Calu3 (cell line): ENCODE measurements at regions not wholly inside any gene's neighbourhood (a gene's known extent, or its start where the extent isn't known, plus 50 kb on each side); places are given as distances from the start of the nearest gene placed in this dataset.

ENCODE experiments used
- BruUV-seq: library from RNA; stranded (reverse); fragments of 400-500 nt; replicated peaks from 2 replicates; lab custom pipeline; 2021; lab: Mats Ljungman, UMichigan
- CTCF ChIA-PET: fragments of 300-600 bp; sonication (Branson Sonifier 250); formaldehyde crosslinking; loops from one replicate; lab custom pipeline; 2022; ENCODE audit warnings: antibody characterized with exemption; lab: Charles Lee
- DNase-seq: peaks from one replicate; pipeline ENCODE4 v3.0.0; 2022
- H3K27ac Mint-ChIP-seq: one replicate; pipeline ENCODE4 v1.8.0; 2022; ENCODE audit warnings: mixed read lengths; ENCODE audit not compliant: unreplicated experiment
- H3K27me3 Mint-ChIP-seq: one replicate; pipeline ENCODE4 v1.8.0; 2022; ENCODE audit warnings: mixed read lengths; ENCODE audit not compliant: unreplicated experiment
- H3K36me3 Mint-ChIP-seq: one replicate; pipeline ENCODE4 v1.8.0; 2022; ENCODE audit warnings: mild to moderate bottlenecking, moderate library complexity, mixed read lengths; ENCODE audit not compliant: insufficient read depth, unreplicated experiment
- H3K4me1 Mint-ChIP-seq: one replicate; pipeline ENCODE4 v1.8.0; 2022; ENCODE audit warnings: mild to moderate bottlenecking, low read depth, mixed read lengths; ENCODE audit not compliant: unreplicated experiment
- H3K4me3 Mint-ChIP-seq: one replicate; pipeline ENCODE4 v1.8.0; 2022; ENCODE audit warnings: mild to moderate bottlenecking, low read depth, moderate library complexity, mixed read lengths; ENCODE audit not compliant: unreplicated experiment
- H3K9me3 Mint-ChIP-seq: one replicate; pipeline ENCODE4 v1.8.0; 2022; ENCODE audit warnings: low read depth, mixed read lengths; ENCODE audit not compliant: unreplicated experiment
- CTCF ChIP-seq: fragments of 200-600 bp; IDR thresholded peaks from one replicate; pipeline ENCODE4 v1.8.0; 2022; ENCODE audit warnings: antibody characterized with exemption; ENCODE audit not compliant: unreplicated experiment
- intact Hi-C: fragments of 100-400 bp; cut with micrococcal nuclease; formaldehyde crosslinking; loops from one replicate; pipeline ENCODE4 v1.10.0; 2022; ENCODE audit not compliant: unreplicated experiment

- peaks cover 2% of the 10 kb centered on the region for H3K9me3 Mint-ChIP-seq
- no peak overlapping the region for H3K27ac Mint-ChIP-seq
- CTCF ChIA-PET, result no interaction called here
- H3K27me3 Mint-ChIP-seq, result peaks cover 54% of the 10 kb centered on the region
- no peak for DNase-seq
- intact Hi-C loops, result no loop called here
- no peaks in the 10 kb centered on the region for H3K36me3 Mint-ChIP-seq
- no peaks in the 10 kb centered on the region for H3K4me1 Mint-ChIP-seq
- TF ChIP-seq CTCF, result no peak
- no peak overlapping the region for H3K4me3 Mint-ChIP-seq
- no TSS peak for BruUV-seq
Measured at GRCh38 chr16:79394206-79394605, 206.3 kb downstream of the MAF start.

DNA sequence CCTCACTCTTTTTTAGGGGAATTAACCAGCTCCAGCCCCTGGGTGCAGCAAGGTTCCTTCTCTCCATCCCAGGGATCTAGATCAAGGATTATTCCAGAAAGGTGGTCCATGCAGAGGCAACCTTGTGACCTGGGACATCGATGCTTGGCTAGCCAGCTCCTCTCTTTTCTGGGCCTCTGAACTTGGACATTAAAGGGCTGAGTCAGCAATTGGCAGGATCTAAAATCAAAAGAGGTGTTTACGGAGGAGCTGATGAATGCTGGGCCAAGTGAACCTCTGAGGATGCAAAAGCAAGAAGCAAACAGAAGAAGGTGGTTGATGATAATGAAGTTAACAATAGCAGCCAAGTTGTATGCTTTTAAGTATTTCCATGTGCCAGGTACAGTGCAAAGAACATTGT lies 207.0 kb downstream of the MAF start:
- no peak overlapping the region for H3K4me3 Mint-ChIP-seq
- no TSS peak for BruUV-seq
- DNase-seq, result no peak
- no peaks in the 10 kb centered on the region for H3K36me3 Mint-ChIP-seq
- intact Hi-C loops, result no loop called here
- H3K27me3 Mint-ChIP-seq, result peaks cover 54% of the 10 kb centered on the region
- peaks cover 2% of the 10 kb centered on the region for H3K9me3 Mint-ChIP-seq
- CTCF ChIA-PET, result no interaction called here
- no peak for TF ChIP-seq CTCF
- H3K27ac Mint-ChIP-seq, result no peak overlapping the region
- no peaks in the 10 kb centered on the region for H3K4me1 Mint-ChIP-seq

GRCh38 chr16:79393127-79393526 lies 207.4 kb downstream of the MAF start:
- no peak overlapping the region for H3K27ac Mint-ChIP-seq
- no peak overlapping the region for H3K4me3 Mint-ChIP-seq
- no peak for DNase-seq
- CTCF ChIA-PET, result no interaction called here
- BruUV-seq, result no TSS peak
- no peak for TF ChIP-seq CTCF
- intact Hi-C loops, result no loop called here
- peaks cover 54% of the 10 kb centered on the region for H3K27me3 Mint-ChIP-seq
- H3K9me3 Mint-ChIP-seq, result peaks cover 2% of the 10 kb centered on the region
- H3K36me3 Mint-ChIP-seq, result no peaks in the 10 kb centered on the region
- no peaks in the 10 kb centered on the region for H3K4me1 Mint-ChIP-seq

GRCh38 chr16:79392081-79392480 lies 208.5 kb downstream of the MAF start:
- no peak overlapping the region for H3K4me3 Mint-ChIP-seq
- no TSS peak for BruUV-seq
- H3K9me3 Mint-ChIP-seq, result peaks cover 2% of the 10 kb centered on the region
- no peaks in the 10 kb centered on the region for H3K4me1 Mint-ChIP-seq
- no peaks in the 10 kb centered on the region for H3K36me3 Mint-ChIP-seq
- H3K27ac Mint-ChIP-seq, result no peak overlapping the region
- intact Hi-C loops, result no loop called here
- TF ChIP-seq CTCF, result no peak
- DNase-seq, result no peak
- CTCF ChIA-PET, result no interaction called here
- H3K27me3 Mint-ChIP-seq, result peaks cover 54% of the 10 kb centered on the region
